ENCODE measurements at regions not wholly inside any gene's neighbourhood (a gene's known extent, or its start where the extent isn't known, plus 50 kb on each side); places are given as distances from the start of the nearest gene placed in this dataset.

DNA sequence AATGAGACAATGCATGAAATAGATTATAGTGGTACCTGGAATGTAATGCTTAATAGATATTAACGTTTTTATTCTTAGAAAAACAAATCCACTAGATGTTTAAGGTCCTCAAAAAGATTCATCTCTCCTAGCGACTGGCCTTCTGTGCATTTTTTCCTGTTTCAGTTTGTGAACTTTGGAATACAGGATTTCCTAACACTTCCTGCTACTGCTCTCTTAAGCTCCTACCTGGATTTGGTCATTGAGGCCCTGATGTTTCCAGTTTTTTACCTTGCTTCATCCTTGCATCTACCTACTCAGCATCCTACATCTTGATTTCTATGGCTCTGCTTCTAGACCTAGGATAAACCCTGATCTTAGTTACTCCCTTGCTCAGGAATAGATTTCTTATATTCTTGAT lies 188.4 kb downstream of the ABCC12 start:
- TF ChIP-seq, protein P1, sequence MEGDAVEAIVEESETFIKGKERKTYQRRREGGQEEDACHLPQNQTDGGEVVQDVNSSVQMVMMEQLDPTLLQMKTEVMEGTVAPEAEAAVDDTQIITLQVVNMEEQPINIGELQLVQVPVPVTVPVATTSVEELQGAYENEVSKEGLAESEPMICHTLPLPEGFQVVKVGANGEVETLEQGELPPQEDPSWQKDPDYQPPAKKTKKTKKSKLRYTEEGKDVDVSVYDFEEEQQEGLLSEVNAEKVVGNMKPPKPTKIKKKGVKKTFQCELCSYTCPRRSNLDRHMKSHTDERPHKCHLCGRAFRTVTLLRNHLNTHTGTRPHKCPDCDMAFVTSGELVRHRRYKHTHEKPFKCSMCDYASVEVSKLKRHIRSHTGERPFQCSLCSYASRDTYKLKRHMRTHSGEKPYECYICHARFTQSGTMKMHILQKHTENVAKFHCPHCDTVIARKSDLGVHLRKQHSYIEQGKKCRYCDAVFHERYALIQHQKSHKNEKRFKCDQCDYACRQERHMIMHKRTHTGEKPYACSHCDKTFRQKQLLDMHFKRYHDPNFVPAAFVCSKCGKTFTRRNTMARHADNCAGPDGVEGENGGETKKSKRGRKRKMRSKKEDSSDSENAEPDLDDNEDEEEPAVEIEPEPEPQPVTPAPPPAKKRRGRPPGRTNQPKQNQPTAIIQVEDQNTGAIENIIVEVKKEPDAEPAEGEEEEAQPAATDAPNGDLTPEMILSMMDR (IDR thresholded peaks at IDR 0.05), result no peak
- TF ChIP-seq POLR2AphosphoS5 (IDR thresholded peaks at IDR 0.05) (no peak), POLR2A (IDR thresholded peaks at IDR 0.05) (no peak)
